Activated effector memory CD4-positive, alpha-beta T cell treated with anti-CD3 and anti-CD28 coated beads, Interleukin-2, amount 50 U/mL, for 16 hours (primary cell): ENCODE measurements at regions not wholly inside any gene's neighbourhood (a gene's known extent, or its start where the extent isn't known, plus 50 kb on each side); places are given as distances from the start of the nearest gene placed in this dataset.

ENCODE experiments used
- DNase-seq: peaks from one replicate; pipeline ENCODE4 v3.0.0-alpha.2; 2020

DNA sequence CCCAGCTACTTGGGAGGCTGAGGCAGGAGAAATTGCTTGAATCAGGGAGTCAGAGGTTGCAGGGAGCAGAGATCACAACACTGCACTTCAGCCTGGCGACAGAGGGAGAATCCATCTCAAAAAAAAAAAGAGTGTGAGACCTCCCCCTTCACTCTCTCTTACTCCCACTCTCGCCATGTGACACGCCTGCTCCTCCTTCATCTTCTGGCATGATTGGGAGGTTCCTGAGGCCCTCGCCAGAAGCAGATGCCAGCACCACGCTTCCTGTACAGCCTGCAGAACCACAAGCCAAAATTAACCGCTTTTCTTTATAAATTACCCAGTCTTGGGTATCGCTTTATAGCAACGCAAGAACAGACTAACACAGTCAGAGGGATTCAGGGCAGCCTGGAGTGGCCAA is 66.3 kb upstream of the CREB1 start:
- DNase-seq, result no peak

DNA sequence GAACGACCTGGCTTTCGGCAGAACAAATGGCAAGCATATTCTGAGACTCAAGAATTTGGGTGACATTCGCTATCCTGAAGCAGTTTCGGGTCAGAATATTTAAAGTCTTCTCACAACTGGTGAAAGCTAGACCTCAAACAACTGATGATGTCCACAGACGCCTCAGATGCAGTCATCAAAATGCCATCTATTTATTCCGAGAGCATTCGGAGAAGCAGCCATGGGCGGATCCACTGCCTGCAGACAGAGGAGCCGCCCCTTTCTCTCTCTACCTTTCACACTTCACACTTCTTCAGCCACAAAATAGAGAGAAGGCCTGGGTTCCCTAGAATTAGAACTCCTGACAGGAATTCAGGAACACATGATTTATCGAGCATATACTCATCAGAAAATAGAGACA is 65.8 kb upstream of the CREB1 start:
- no peak for DNase-seq

GRCh38 chr2:207465894-207466293 is 63.9 kb upstream of the CREB1 start:
- DNase-seq, result no peak

GRCh38 chr2:207467716-207468347 is 61.9 kb upstream of the CREB1 start:
- no peak for DNase-seq

GRCh38 chr2:207468488-207468887 is 61.3 kb upstream of the CREB1 start:
- no peak for DNase-seq

GRCh38 chr2:207469451-207469850 is 60.3 kb upstream of the CREB1 start:
- no peak for DNase-seq

DNA sequence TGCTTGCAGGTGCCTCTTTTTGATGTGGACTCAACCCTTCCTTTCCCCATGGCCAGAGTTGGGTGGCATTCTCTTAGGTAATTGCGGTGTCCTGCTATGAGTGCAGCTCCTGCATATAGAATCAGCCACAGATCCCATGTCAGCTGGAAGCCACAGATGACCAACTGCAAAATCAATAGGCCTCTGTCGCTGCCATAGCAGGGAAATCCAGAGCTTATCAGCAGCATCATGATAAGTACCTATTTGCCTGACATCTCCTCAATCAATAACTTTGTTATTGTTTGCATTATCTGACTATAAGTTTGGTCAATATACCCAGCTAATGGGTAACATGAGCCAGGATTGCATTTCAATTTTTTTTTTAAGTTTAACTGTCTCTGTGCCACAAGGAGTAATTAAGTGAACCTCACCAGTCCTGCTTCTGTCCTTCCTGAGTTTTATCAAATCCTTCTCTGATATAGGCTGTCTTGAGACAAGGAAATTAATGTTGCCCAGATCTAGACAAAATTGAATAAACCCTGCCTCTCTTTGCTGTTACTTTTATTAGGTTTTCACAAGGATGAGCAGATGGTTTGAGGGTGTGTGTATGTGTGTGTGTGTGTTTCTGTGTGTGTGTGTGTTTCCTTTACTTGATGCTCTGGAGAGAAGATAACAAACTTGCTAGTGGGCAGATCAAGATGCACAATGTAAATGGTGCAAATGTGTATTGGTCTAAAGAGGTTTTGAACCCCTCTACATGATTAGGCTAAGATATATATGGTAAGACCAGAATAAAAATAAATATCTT is 59.6 kb upstream of the CREB1 start:
- no peak for DNase-seq

DNA sequence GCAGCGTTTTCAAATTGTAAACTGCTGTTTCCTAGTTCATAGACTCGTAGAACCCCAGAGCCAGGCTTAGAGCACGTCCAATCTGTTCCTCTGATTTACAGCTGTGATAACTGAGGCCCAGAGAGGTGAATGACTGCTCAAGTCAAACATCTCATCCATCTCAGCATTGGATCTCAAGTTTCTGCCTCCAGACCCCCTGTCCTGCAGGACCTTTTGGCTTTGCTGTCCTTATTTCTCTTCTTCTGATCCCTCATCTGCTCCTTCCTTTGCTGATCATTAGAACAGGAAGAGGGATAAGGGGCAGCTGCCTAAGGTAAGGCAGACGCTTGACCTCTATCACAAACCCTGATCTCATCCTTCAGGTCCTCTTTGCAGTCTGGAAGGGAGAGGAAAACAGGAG is 58.5 kb upstream of the CREB1 start:
- no peak for DNase-seq

- DNase-seq, result no peak
Measured at GRCh38 chr2:207472343-207473048, 57.3 kb upstream of the CREB1 start.

GRCh38 chr2:207473049-207473930 is 56.5 kb upstream of the CREB1 start:
- DNase-seq, result peak; percentile 67

DNA sequence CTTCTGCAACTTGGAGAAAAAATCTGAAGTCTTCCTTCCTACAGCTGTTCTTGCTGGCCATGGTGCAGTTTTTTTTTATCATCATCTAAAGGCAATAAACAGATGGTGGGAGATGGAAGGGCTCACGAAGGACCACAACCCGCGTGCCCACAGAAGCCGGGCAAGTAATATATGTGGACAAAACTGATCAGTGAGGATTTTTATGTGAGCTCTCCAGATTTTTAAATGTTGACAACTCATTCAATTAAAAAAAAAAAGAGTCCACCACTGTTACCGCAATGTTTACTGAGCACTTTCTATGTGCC is 55.9 kb upstream of the CREB1 start:
- DNase-seq, result no peak

GRCh38 chr2:207474863-207475485 is 54.8 kb upstream of the CREB1 start:
- peak; percentile 66 for DNase-seq

- no peak for DNase-seq
Measured at GRCh38 chr2:207475546-207475945, 54.2 kb upstream of the CREB1 start.

DNA sequence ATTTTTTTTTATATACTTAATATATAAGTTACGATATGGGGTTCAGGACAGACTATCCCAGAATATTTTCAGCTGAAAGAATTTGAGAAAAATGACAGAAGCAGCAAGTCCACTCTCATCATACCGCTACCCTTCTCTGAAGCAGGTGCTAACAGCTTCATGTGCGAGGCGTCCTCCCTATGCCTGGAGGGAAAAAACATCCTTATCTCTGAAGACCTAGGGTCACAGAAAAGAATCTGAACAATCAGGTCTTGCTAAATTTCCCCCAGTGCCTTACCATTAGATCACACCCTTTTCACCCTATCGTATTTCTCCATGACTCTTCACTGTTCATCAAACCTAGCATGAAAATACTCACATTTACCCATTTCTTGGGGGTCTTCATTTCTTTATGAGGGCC is 51.9 kb upstream of the CREB1 start:
- DNase-seq, result no peak

- no peak for DNase-seq
Measured at GRCh38 chr2:207478572-207478971, 51.2 kb upstream of the CREB1 start.

- DNase-seq, result no peak
Measured at GRCh38 chr2:207479198-207479785, 50.5 kb upstream of the CREB1 start.
